Type B pancreatic cell (in vitro differentiated cells): ENCODE measurements at regions not wholly inside any gene's neighbourhood (a gene's known extent, or its start where the extent isn't known, plus 50 kb on each side); places are given as distances from the start of the nearest gene placed in this dataset.

Experiments
- DNase-seq: peaks from one replicate; pipeline ENCODE4 v3.0.0; 2021; ENCODE audit warnings: mixed read lengths; ENCODE audit not compliant: unreplicated experiment; ENCODE audit errors: extremely low spot score
- H3K27ac Mint-ChIP-seq: 2 replicates; pipeline ENCODE4 v1.8.0; 2021; ENCODE audit warnings: mild to moderate bottlenecking, mixed read lengths
- H3K27me3 Mint-ChIP-seq: 2 replicates; pipeline ENCODE4 v1.8.0; 2021; ENCODE audit warnings: mixed read lengths
- H3K36me3 Mint-ChIP-seq: 2 replicates; pipeline ENCODE4 v1.8.0; 2021; ENCODE audit warnings: mixed read lengths
- H3K4me1 Mint-ChIP-seq: one replicate; pipeline ENCODE4 v1.8.0; 2021; ENCODE audit warnings: mixed read lengths; ENCODE audit not compliant: unreplicated experiment
- H3K4me3 Mint-ChIP-seq: 2 replicates; pipeline ENCODE4 v1.8.0; 2021; ENCODE audit warnings: mild to moderate bottlenecking, mixed read lengths
- H3K9me3 Mint-ChIP-seq: 2 replicates; pipeline ENCODE4 v1.8.0; 2021; ENCODE audit warnings: mixed read lengths
- TF ChIP-seq, protein P1 (sequence below): fragments of 200-600 bp; sonication (generic); conservative IDR thresholded peaks from 2 replicates; pipeline ENCODE4 v1.5.0; 2021; ENCODE audit warnings: antibody characterized with exemption, mild to moderate bottlenecking

- H3K27ac Mint-ChIP-seq = no peak overlapping the region
- no peaks in the 10 kb centered on the region for H3K27me3 Mint-ChIP-seq
- peaks cover 26% of the 10 kb centered on the region for H3K4me1 Mint-ChIP-seq
Observed at GRCh38 chr5:34502581-34502980, 153.5 kb upstream of the RAI14 start.

DNA sequence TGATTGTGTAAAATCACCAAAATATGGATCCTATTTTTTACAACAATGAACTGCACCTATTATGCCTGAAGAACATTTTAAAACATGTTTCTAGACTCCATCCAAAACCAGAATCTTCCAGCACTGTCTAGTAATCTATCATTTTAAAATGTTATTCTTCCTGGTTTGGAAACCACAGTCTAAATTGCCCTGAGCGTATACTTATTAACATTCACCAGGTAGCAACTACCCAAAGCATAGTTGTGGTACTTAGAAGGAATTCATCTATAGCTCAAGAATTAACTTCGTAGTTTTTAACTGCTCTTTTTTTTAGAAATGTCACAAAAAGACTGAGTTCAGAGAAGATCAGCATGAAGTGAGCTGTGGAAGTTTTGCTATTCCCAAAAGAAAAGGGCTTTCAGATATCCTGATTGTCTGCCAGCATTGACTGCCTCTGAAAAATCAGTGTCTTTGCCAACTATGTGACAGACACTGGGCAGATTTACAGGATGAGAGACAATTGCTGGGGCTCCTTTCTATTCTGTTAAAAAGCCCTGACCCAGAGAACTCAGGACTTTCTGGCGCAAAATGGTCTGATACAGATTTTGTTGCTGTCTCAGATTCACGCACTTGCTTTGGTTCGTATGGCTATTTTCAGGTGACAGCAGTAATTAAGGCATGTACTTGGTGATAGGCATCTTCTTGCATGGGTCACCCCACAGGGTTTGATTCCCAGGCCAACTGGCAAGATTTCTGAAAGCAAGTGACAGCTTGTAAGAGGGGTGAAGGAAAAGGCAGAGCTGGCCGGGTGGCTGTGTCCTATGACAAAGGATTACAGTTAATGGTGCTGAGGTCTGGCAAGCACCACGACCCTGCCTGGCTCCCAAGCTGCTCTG lies 152.5 kb upstream of the RAI14 start:
- Mint-ChIP-seq H3K9me3 (peaks cover 11% of the 10 kb centered on the region), H3K36me3 (no peaks in the 10 kb centered on the region), H3K27ac (peak overlapping the region; percentile 30), H3K4me1 (peaks cover 23% of the 10 kb centered on the region), H3K4me3 (peak overlapping the region; percentile 40), H3K27me3 (no peaks in the 10 kb centered on the region)
- no peak for DNase-seq
- TF ChIP-seq, protein P1, sequence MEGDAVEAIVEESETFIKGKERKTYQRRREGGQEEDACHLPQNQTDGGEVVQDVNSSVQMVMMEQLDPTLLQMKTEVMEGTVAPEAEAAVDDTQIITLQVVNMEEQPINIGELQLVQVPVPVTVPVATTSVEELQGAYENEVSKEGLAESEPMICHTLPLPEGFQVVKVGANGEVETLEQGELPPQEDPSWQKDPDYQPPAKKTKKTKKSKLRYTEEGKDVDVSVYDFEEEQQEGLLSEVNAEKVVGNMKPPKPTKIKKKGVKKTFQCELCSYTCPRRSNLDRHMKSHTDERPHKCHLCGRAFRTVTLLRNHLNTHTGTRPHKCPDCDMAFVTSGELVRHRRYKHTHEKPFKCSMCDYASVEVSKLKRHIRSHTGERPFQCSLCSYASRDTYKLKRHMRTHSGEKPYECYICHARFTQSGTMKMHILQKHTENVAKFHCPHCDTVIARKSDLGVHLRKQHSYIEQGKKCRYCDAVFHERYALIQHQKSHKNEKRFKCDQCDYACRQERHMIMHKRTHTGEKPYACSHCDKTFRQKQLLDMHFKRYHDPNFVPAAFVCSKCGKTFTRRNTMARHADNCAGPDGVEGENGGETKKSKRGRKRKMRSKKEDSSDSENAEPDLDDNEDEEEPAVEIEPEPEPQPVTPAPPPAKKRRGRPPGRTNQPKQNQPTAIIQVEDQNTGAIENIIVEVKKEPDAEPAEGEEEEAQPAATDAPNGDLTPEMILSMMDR = no peak

More at GRCh38 chr5:34502581-34502980, 153.5 kb upstream of the RAI14 start:
- Mint-ChIP-seq H3K36me3 (no peaks in the 10 kb centered on the region), H3K4me3 (no peak overlapping the region), H3K9me3 (peaks cover 11% of the 10 kb centered on the region)
- no peak for DNase-seq
- TF ChIP-seq, protein P1 = no peak

DNA sequence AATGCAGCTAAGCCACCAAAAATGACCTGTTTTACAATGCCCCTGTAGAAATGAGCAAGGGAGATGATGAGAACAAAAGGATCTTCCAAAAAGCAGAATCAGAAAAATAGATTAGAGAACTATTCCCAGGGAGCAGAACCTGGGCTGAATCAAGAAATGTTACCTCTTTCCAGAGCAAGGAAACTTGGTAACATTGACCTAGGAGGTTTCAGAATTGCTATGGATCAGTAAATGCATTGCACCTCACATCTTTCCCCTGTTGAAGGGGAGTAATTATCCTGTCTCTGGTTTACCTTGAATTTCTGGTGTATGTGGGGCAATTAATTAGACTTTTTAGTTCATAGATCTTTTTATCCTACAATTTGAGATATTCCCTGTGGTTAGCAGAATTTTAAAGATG lies 151.2 kb upstream of the RAI14 start:
- TF ChIP-seq, protein P1 = no peak
- no peak for DNase-seq
- peaks cover 22% of the 10 kb centered on the region for H3K4me1 Mint-ChIP-seq
- no peaks in the 10 kb centered on the region for H3K27me3 Mint-ChIP-seq
- H3K27ac Mint-ChIP-seq = no peak overlapping the region
- peaks cover 16% of the 10 kb centered on the region for H3K9me3 Mint-ChIP-seq
- no peaks in the 10 kb centered on the region for H3K36me3 Mint-ChIP-seq
- H3K4me3 Mint-ChIP-seq = no peak overlapping the region

DNA sequence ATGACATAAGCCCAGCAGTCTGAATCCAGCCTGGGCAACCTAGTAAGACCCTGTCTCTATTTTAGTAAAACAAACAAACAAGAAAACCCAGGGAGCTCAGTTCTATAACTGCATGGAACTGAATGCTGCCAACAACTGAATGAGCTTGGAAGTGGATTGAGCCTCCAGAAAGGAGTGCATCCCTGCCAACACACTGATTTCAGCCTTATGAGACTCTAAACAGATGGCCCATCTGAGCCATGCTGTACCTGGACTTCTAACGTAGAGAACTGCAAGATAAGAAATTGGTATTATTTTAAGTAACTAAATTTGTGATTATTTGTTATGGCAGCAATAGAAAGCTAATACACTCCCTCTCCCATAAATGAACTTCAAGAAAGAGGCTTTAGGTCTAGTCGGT lies 150.4 kb upstream of the RAI14 start:
- H3K4me1 Mint-ChIP-seq = peaks cover 25% of the 10 kb centered on the region
- TF ChIP-seq, protein P1 = no peak
- peaks cover 16% of the 10 kb centered on the region for H3K9me3 Mint-ChIP-seq
- H3K36me3 Mint-ChIP-seq = no peaks in the 10 kb centered on the region
- no peak for DNase-seq
- H3K27ac Mint-ChIP-seq = no peak overlapping the region
- H3K27me3 Mint-ChIP-seq = no peaks in the 10 kb centered on the region
- H3K4me3 Mint-ChIP-seq = no peak overlapping the region

- no peaks in the 10 kb centered on the region for H3K36me3 Mint-ChIP-seq
- TF ChIP-seq, protein P1 = no peak
- DNase-seq = no peak
- peaks cover 41% of the 10 kb centered on the region for H3K4me1 Mint-ChIP-seq
- no peaks in the 10 kb centered on the region for H3K27me3 Mint-ChIP-seq
- H3K27ac Mint-ChIP-seq = no peak overlapping the region
- no peak overlapping the region for H3K4me3 Mint-ChIP-seq
- H3K9me3 Mint-ChIP-seq = peaks cover 16% of the 10 kb centered on the region
Observed at GRCh38 chr5:34507933-34508332, 148.2 kb upstream of the RAI14 start.
